COR-L47 (cell line): ENCODE measurements at regions not wholly inside any gene's neighbourhood (a gene's known extent, or its start where the extent isn't known, plus 50 kb on each side); places are given as distances from the start of the nearest gene placed in this dataset.

Experiments used
- DNase-seq: peaks from one replicate; lab custom pipeline; 2025; lab: John Stamatoyannopoulos, UW

DNA sequence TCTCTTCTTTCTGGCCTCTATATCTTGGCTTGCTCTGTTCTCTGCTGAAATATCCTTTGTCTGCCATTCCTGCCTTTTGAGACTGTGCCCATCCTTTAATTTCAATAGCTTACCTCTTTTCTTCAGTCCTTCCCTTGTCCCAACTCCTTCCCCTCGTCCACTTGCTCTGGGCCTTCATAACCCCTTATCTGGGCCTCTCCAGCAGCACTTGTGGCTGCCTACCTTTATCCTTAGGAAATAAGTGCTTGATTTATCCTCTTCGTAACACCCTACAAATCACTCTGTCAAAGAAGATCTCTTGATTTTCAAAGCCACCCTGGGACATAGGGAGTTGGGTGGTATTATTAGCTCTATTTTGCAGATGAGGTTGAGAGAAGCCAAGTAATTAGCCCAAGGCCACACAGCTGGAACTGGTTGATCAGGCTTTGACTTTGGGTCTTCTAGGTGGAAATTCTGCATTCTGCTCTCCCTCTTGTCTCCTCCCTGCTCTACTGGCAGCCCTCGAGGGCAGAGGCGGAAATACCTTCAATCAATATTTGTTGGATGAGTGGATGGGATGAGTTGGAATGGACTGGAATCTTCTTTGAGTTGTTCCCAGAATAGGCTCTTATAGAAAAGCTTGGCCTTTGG is 84.0 kb upstream of the TLE3 start:
- DNase-seq: no peak

DNA sequence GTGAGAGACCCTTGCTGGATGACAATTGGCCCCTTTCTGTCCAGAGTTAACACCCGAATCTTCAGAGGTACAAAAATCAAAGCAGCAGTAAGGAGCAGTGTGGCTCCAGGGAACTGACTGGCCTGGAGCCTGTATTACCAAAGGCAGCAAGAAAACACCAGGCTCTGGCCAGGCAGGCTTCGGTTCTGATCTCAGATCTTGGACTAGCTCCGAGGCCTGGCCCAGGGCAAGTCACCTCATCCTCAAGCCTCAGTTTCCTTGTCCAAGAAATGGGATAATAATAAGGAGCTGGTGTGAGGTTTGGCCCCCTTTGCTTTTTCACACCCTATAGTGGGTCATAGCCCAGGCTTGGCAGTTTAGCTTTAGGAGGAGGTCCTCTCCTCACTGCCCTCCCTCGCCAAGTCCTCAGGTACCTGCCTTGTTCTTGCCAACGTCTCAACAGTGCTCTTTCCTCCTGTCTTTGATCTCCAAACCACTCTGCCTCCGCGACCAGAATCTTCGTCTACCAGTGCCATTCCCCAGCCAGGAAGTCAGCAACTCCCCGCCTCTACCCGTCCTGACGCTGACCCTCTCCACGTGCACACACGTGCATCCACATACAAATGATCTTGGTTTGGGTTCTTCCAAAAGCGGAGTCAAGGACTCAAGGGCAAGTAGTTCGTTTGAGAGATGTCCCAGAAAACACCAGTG is 82.6 kb upstream of the TLE3 start:
- DNase-seq: no peak

DNA sequence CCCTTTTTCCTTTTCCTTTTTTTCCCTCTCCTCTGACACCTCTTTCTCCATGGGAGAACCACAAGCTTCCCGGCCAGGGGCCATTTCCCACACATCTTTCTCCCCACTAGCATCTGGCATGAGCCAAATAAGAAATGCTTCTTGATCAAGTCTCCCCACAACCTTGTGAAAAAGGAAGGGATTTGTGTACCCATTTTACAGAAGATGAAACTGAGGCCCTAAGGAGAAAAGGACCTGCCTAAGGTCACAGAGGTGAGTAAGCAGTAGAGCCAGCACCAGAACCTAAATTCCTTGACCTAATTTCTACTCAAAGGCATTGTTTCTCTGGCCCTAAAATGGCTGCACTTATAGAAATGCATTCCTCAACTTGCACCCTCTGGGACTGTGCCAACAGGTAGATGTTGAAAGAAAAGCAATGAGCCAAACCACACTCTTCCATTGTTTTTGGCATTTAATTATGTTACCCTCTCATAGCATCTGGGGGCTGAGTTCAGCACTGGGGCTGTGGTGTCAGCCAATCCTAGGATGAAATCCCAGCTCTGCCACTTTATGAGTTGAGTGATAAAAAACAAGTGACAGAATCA is 81.7 kb upstream of the TLE3 start:
- no peak for DNase-seq

DNA sequence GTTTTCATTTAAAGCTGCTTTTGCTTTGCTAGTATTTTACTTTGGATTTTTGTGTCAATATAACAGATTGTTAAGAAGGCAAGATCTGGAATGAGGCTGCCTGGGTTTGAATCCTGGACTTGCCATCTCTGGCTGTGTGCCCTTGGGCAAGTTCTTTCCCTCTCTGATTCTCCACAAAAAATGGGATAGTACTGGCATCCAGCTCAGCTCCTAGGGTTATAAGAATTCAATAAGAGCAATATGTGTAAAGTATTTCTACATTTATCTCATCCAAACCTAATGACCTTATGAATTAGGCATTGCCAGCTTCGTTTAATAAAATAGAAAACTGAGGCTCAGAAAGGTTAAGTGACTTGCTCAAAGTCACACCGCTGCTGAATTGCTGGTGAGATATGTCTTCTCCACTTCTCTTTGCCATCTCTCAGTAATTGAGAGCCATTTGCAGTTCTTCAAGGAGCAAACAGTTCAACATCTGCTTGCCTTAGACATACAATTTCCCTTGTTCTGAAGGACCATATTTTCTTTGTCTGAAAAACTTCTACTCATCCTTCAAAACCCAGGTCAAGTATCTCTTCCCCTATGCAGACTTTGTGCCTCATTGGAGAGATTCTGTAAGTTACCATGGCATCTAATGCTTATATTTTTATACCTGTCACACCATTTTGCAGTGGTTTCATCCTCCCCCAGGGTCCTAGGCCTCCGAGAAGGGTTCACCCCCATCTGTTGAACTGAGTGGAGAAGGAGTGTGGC is 80.8 kb upstream of the TLE3 start:
- no peak for DNase-seq

DNA sequence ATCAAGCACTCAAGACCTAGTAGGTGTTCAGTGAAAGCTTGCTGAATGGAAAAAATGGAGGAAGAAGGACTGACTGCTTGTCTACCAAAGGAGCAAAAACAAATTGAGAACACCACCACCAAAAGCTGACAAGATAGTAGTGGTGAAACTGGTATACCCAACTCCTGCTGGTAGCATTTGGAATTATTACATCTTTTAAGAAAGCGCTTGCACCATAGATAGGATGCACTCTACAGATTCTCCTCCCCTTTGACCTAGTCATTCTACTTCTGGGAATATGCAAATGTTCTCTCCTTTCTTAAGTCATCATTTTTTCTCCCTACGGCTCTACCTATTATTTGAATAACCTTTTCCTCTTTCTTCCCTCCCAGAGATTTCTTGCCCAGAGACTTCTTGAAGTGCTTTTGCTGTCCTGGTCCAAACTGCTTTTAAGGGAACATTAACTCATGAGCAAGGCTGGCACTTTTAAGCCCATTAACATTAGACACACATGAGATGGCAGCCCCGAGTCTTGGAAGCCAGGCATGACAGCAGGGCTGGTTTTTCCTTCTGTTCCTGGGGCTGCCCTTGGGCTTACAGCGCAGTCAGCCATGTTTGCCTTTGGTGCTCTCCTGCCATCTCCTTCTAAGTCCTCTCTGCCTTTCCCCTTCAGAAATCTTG is 75.0 kb upstream of the TLE3 start:
- no peak for DNase-seq

DNA sequence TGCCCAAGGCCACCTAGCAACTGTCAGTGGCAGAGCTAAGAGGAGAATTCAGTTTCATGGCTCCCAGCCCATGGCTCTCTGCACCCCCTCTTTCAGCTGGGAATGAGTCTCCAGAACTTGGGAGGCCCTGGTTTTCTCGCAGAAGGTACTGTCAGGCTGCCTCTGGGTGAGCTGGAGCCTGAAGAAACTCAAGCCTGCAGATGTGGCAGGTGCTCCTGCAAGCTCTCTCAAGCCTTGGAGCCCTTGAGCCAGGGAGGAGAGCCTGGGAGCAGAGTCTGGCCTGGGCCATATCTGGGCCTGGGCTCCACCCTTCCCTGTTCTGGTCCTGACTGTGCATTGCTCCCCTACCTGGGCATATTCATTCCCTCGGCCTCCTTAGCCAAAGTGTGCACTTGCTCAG is 74.4 kb upstream of the TLE3 start:
- no peak for DNase-seq

DNA sequence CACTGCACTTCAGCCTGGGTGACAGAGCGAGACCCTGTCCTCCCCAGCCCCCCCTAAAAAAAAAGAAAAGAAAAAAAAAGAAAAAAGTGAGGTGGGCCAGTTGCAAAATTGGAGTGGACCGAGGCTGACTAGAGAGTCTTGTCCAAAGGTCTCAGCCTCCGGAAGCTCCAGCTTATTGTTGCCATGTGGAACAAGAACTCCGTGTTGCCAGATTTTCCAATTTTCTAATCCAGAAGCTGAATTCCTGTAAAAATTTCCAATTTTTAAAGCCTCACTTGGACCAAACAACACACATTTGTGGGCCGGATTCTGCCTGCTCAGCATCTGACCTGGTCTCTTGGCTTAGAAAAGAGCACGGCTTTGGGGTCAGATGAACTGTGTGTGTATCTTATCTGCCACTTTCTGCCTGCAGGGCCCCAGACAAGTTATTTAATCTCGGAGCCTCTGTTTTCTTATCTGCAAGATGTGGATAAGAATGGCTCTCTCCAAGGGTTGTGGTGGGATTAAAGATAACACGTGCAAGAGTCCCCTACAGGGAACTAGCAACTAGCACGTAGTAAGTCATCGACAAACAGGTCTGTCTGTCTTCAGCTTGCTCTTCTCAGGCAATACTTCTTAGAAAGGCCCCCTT is 73.7 kb upstream of the TLE3 start:
- no peak for DNase-seq

DNA sequence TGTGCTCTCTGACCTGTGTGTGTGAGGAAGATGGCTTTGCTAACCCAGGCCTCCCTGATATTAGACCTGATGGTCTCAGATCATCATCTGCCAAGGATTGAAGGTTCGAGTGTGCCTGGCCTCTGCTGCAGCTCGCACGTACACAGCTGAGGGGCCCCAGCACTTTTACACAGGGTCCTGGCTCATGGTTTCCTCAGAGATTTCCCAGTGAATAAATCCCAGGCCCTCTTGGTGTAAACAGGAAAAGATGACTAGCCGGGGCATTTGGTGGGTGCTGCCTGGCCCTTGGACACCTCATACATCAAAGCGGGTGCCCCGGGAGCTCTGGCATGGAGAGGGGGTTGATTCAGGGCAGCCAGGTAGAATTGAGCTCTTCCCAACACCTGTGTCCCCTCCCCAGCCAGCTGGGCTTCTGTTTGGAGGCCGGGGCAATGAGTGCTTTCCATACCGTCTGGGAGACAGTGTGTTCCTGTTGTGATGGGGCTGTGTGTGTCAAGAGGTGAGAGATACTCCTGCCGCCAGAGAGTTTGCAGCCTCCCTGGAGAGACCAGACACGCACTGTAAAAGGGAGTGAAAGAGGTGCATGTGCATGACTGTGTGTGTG is 72.5 kb upstream of the TLE3 start:
- no peak for DNase-seq

DNA sequence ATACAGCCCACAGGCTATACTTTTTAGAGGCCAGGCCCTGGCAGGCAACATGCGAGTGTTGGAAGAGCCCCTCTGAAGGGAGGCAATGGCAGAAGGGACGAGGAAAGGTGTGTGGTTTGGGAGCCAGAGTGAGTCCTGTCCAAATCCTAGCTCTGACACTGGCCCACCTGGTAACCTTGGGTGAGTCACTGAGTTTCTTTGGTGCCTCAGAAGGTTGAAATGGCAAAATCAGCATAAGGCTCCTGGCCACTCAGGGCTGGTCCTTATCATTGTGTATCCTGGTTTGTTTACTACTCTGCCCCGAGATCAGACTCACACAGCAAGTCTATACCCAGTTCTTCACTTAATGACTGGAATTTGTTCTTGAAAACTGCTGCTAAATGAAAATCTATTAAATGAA is 71.4 kb upstream of the TLE3 start:
- DNase-seq: no peak

DNA sequence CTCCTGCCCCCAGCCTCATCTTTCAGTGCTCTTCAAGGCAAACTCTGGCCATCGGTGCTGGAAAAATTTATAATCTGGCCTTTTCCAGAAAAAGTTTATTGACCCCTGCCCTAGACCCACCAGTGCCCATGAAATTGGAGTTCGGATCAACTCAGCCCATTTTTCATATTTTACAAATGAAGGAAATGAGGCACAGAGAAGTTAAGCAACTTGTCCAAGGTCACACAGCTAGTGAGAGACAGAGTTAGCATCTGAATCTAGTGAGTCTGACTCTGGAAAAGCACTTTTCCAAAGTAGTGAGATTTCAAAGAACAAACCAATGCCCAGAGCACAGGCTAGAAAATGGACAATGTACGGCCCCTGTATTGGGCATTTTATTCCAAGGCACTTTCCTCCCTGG is 69.4 kb upstream of the TLE3 start:
- no peak for DNase-seq

DNA sequence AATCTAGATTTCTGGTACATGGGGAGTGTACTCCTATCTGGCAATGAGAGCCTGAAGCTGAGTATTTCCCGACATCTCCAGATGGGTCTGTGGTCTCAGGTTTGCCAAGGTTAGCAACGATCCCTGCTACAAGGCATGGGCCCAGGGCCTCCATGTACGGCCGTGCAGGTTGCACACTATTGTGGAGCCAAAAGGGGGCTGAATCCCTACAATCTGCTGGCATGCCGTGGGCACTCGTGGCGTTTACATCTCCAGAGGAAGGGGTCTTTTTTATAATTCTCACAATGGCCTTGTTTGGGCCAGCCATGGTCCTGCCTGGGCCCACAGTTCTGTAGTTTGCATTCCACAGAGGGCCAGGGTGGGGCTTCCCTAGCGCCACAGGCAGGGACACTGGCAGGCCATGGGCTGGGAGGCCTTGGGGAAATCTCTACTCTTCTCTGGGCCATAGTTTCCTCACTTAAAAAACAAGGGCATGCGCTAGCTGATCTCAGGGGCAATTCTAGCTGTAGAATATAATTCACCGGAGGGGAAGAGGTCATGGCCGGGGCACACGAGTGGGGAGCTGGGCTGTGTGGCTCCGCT is 68.9 kb upstream of the TLE3 start:
- no peak for DNase-seq

DNA sequence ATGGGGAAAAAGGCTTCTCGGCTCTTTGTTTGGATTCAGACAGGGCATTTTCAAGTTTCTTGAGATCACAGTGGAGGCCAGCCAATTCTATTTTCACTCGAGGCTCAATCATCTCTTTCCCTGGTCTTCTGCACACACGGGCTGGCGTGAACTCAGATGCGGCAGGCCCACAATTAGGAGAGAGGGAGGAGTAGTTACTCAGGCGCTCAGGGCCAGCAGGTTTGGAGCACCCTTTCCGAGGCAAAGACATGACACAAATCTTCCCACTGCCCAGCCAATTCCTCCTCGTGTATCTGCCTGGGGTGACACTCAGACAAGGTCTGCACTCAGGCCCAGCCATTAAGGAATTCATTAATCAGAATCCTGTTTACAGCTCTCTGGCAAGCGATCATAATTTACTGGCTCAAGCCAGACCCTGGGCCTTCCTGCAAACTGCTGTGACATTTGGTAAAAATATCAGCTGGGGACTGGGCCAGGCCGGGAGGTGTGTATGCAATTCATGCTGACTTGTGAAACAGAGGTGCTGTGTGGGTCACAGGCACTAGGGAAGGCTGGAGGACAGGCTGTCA is 68.1 kb upstream of the TLE3 start:
- DNase-seq: no peak

DNA sequence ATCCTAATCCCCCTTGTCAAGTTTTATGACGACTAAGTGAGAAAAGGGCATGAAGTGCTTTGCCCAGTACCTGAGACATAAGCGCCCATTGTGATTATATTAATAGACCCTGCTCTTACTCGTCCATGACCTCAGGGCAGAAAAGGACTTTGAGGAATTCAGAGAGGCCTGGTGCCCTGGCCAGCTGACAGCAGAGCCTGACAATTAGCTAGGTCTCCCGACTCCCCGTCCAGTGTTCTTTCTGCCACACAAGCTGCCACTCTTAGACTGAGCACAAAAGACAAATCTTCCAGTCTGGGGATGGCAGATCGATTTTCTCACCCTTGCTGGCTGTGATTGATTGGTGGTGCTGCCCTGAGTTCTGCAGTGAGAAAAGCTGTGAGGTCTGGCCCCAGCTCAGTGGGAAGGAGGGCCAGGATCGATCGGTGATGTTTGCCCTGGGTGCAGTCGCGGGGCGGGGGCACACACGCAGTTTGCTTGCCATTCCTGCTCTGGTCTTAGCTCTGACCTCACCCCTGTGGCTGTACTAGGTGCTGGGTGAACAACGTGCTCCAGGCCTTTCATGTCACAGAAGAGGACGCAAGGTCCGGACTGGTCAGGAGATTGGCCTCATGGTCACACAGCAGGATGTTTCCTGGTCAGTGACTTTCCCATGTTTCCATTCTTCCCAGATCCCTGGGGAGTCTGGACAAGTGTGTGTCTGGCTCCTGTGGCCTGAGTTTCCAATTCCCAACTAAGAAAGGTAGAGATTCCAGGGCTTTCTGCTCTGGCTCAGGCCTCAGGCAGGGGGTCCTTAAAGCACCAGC is 67.4 kb upstream of the TLE3 start:
- no peak for DNase-seq

DNA sequence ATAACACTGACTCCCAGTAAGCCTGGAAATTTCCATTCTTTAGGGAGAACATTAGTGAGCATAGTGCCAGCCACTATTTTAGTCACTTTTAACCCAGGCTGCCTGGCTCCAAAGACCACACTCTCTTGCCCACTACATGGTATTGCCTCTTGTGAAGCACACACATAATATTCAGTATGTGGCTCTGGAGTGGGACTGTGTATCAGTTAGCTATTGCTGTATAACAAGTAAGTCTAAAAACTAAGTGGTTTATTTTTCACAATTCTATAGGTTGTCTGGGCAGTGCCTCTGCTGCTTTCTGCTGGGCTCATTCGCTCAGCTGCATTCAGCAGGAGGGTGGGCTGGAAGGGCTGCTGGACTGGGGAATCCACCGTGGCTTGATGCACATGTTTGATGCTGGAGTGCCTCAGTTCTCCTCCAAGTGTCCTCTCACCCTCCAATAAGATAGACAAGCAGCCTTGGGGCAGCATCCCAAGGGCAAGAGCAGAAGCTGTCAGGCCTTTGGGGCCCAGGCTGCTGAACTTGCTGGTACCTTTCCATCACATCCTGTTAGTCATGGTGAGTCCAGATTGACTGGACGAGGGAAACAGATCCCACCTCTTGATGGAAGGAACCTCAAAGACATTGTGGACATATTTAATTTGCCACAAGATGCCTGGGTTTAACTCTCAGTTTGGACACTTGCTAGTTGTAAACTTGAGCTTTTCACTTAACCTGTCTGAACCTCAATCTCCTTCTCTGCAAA is 66.6 kb upstream of the TLE3 start:
- no peak for DNase-seq

DNA sequence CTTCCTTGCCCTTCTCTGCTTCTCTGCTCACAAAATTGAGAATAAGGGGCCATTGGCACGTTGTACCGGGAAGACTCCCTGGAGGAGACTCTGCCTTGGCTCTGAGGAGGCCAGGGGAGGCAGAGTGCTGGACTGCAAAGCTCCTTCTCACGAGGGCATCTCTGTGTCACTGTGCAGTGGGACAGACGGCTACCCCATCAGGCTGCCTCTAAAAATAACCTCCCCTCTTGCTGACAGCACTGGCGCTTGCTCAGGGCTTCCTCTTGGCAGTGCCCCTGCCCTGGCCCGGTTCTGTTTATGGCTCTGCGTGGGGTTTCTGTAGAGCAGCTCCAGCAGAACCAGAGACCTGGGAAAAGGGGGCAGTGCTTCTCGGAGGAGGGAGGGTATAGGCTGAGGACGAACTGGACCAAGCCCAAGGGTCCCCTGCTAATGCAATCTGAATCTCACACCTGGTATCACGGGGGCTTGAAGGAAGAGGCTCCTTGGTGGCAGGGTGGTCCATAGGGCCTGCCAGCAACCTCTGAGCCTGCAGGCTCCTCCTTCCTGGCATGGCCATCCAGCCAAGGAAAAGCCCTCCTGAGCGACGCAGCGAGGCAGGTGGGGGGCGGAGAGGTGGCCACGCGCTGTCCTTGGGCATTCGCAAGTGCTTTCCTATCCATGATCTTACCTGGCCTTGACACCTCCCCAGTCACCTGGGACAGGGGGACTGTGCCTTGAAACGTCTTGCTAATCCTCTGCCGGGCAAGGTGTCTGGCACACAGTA is 63.3 kb upstream of the TLE3 start:
- DNase-seq: no peak

DNA sequence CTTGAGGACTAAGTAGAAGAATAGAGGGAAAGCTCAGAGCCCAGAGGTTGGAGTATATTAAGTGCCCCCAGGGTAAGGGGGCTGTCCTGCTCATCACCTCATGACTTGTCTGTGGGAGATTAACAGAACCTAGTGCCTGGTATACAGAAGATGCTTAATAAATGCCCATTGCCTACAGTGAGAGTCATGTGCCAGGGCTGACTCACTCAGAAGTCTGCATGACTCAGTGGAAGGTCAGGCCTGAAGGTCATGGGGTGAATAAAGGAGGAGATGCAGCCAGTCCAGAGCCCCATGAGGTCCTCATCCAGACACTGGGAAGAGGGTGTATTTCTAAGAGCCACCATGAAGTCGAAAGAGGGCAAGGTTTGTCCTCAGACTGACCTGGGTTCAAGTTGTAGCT is 62.5 kb upstream of the TLE3 start:
- DNase-seq: no peak

DNA sequence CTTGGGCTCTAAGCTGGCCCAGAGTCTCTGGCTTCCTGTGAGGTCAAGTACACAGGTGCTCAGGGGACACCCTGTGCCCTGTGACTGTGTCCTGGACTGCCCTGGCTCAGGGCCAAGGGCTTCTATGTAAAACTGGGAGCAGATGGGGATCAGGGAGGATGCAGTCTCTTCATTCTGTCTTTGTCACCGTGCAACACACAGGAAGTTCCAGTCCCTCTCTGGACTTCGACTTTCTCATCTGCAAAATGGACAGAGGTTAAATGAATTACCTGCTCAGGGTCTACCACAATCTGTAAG is 61.9 kb upstream of the TLE3 start:
- DNase-seq: no peak

DNA sequence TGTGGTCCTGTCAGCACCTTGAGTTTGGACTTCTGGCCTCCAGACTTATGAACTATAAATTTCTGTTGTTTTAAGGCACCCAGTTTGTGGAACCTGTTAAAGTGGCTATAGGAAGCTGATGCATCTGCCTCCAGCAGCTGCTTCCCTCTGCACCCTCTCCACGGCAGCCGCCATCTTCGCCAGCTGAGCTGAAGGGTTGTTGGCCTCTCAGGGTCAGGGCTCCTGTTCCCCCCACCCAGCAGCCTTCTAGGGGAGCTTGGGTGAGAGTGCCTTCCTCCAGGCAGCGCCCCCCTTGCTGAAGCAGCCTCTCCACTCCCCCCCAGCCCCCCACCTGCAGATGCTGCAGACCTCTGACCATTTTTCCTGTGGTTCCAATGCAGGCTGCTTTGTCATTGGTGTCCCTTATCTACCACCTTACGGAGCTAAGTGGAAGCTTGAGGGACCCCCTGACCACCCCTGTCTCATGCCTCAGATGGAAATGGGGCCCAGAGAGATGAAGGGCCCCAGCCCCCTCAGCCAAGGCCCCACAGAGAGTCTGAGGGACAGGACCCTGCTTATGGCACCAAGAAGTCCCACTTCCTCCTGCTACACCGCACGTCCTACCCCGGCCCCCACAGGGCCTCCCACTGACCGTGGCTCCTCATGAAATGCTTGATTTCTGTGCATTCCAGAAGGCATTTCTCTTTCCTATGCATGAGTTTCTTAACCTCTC is 61.4 kb upstream of the TLE3 start:
- DNase-seq: no peak
